Sigmoid colon (tissue), 6 donors: ENCODE measurements at regions not wholly inside any gene's neighbourhood (a gene's known extent, or its start where the extent isn't known, plus 50 kb on each side); places are given as distances from the start of the nearest gene placed in this dataset.

ENCODE experiments used
- DNase-seq: peaks from one replicate; pipeline ENCODE4 v3.0.0-alpha.2; 2019
- H3K27ac ChIP-seq, 4 donors: fragments of 200-600 bp; sonication (generic); one replicate each; pipeline ENCODE4 v1.5.1; 2016 to 2019; ENCODE audit warnings: mild to moderate bottlenecking in 1 of 4
- H3K27me3 ChIP-seq, 3 donors: fragments of 200-600 bp; sonication (generic); one replicate each; pipeline ENCODE4 v1.5.1; 2019; ENCODE audit warnings: mild to moderate bottlenecking in 1 of 3
- H3K36me3 ChIP-seq, 4 donors: fragments of 200-600 bp; sonication (generic); one replicate each; pipeline ENCODE4 v1.5.1; 2016 to 2019
- H3K4me1 ChIP-seq, 4 donors: fragments of 200-600 bp; sonication (generic); one replicate each; pipeline ENCODE4 v1.5.1; 2017 to 2019
- H3K4me3 ChIP-seq, 4 donors: fragments of 200-600 bp; sonication (generic); one replicate each; pipeline ENCODE4 v1.5.1; 2017 to 2019; ENCODE audit warnings: mild to moderate bottlenecking in 2 of 4, moderate library complexity in 1 of 4
- H3K9me3 ChIP-seq, 4 donors: fragments of 200-600 bp in 3 of 4; sonication (generic) in 3 of 4; one replicate each; pipeline versions ENCODE4 v1.5.1 to v1.6.1; 2013 to 2019
- CTCF ChIP-seq, 4 experiments: fragments of 450-650 bp in 3 of 4; fragments of 200-600 bp in 1 of 4; IDR thresholded peaks; one replicate each; pipeline ENCODE4 v1.5.1; 2016 to 2019; ENCODE audit warnings: antibody characterized with exemption in 4 of 4, mild to moderate bottlenecking in 3 of 4, moderate library complexity in 2 of 4
- EP300 ChIP-seq, 4 donors: sonication (generic); formaldehyde crosslinking; IDR thresholded peaks; one replicate each; pipeline ENCODE4 v1.6.1; 2017; ENCODE audit warnings: antibody characterized with exemption in 4 of 4
- POLR2A ChIP-seq, 2 donors: fragments of 450-650 bp; IDR thresholded peaks; one replicate each; pipeline ENCODE4 v1.6.1; 2016; ENCODE audit warnings: antibody characterized with exemption in 2 of 2, mild to moderate bottlenecking in 2 of 2, moderate library complexity in 2 of 2
- POLR2AphosphoS5 ChIP-seq, 4 donors: sonication (generic); formaldehyde crosslinking; IDR thresholded peaks; one replicate each; pipeline ENCODE4 v1.6.1; 2017; ENCODE audit warnings: antibody characterized with exemption in 4 of 4
- WGBS, 2 donors: extraction: QIAGEN DNeasy Blood & Tissue Kit; methylation state at CpG; one replicate each; pipeline ENCODE4 v1.1.7; 2013; 5-methylcytosine and 5-hydroxymethylcytosine counted together
- intact Hi-C: fragments of 100-400 bp; cut with DNase I; formaldehyde crosslinking; loops from one replicate; pipeline ENCODE4 v1.15.1; 2023
- donor health status: healthy with polysubstance abuse.
- donor health status: healthy.

DNA sequence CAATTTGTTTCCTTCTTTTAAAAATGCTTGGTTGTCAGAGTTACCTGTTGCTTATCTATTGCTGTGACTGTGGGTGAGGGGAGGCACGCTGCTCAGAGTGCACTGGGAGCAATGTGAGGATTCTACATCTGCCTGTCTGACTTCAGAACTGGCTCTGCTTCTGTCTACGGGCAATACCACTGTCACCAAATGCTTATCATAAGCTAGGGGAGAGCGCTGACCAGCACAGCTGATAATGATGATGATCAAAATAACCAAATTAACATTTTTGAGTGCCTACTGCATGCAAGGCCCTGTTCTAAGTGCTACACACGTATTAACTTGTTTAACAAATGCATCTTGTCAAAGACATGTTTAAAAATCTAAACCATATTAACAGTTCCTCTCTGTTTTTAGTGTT is 79.2 kb upstream of the TPRG1 start:
- no peaks in the 10 kb centered on the region for H3K9me3 ChIP-seq
- H3K4me3 ChIP-seq, result no peak overlapping the region
- no peaks in the 10 kb centered on the region for H3K36me3 ChIP-seq
- intact Hi-C loops, result no loop called here
- H3K27ac ChIP-seq, result no peak overlapping the region
- no peak for DNase-seq
- WGBS, 2 donors, result 83 to 85% methylated on average over 4 of the region's 4 CpGs
- TF ChIP-seq POLR2A (IDR thresholded peaks at IDR 0.05) (no peak), POLR2AphosphoS5 (IDR thresholded peaks at IDR 0.05) (no peak), EP300 (IDR thresholded peaks at IDR 0.05) (no peak), CTCF (IDR thresholded peaks at IDR 0.05) (no peak)
- H3K27me3 ChIP-seq, result no peaks in the 10 kb centered on the region
- no peaks in the 10 kb centered on the region for H3K4me1 ChIP-seq

DNA sequence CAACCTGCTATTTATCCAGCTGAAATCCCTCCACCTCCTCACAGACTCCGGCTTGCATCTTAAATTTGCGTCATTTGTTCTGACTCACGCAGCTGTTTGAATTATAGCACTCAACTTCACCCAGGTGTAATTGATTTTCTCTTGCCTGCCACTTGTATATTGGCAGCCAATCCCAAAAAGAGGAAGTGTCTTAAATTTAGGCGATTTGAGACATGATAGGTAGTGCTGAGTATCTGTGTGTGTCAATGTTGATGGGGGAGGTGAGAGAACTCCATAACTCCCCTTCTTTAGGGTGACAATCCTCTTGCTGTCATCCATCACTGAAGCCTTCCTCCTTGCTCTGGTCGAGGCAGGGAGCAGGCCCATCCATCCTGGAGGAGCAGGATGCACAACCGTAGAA is 77.2 kb upstream of the TPRG1 start:
- intact Hi-C loops, result no loop called here
- H3K27me3 ChIP-seq, result no peaks in the 10 kb centered on the region
- TF ChIP-seq EP300 (IDR thresholded peaks at IDR 0.05) (no peak), POLR2A (IDR thresholded peaks at IDR 0.05) (no peak), CTCF (IDR thresholded peaks at IDR 0.05) (no peak), POLR2AphosphoS5 (IDR thresholded peaks at IDR 0.05) (no peak)
- no peak for DNase-seq
- H3K4me3 ChIP-seq, result no peak overlapping the region
- H3K4me1 ChIP-seq, result no peaks in the 10 kb centered on the region
- WGBS, 2 donors, result 89 to 92% methylated on average over 6 of the region's 6 CpGs
- H3K27ac ChIP-seq, result no peak overlapping the region
- H3K36me3 ChIP-seq, result no peaks in the 10 kb centered on the region
- H3K9me3 ChIP-seq, result no peaks in the 10 kb centered on the region

- intact Hi-C loops, result no loop called here
- Histone ChIP-seq H3K36me3 (no peaks in the 10 kb centered on the region), H3K27me3 (no peaks in the 10 kb centered on the region), H3K4me3 (no peak overlapping the region), H3K9me3 (no peaks in the 10 kb centered on the region), H3K27ac (no peak overlapping the region), H3K4me1 (no peaks in the 10 kb centered on the region)
- WGBS, 2 donors, result 81 to 89% methylated on average over 1 of the region's 1 CpG
- TF ChIP-seq POLR2A (IDR thresholded peaks at IDR 0.05) (no peak), CTCF (IDR thresholded peaks at IDR 0.05) (no peak), EP300 (IDR thresholded peaks at IDR 0.05) (no peak), POLR2AphosphoS5 (IDR thresholded peaks at IDR 0.05) (no peak)
- no peak for DNase-seq
Measured at GRCh38 chr3:189096092-189096491, 75.7 kb upstream of the TPRG1 start.

DNA sequence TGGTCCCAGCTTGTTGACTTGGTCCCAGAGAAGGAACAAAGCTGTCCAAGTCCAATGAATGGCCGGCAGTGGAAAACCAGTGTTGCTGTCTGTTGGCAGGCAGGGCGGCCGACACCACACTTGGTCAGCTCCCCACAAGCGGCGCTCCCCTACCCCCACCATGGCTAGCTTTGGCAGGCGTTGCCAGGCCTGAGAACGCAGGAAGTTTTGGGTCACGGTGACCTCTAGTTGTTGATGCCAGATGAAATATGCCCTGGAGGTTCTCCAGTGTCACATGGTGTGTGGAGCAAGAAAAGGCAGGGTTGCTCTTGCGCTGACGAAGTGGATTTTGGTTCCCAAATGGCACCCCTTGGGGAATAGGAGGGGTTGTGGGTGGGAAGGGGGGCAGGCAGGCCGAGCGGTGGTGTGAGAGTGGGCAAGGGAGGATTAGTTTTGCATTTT is 72.7 kb upstream of the TPRG1 start:
- H3K36me3 ChIP-seq, result no peaks in the 10 kb centered on the region
- DNase-seq, result peak; percentile 85
- intact Hi-C loops, result no loop called here
- no peaks in the 10 kb centered on the region for H3K4me1 ChIP-seq
- H3K27ac ChIP-seq, result peak overlapping the region in 3 of 4 donors; percentile 19 to 64 (median 42)
- H3K27me3 ChIP-seq, result no peaks in the 10 kb centered on the region
- 87 to 88% methylated on average over 12 of the region's 12 CpGs for whole genome bisulfite sequencing, 2 donors
- no peak overlapping the region for H3K4me3 ChIP-seq
- TF ChIP-seq EP300 (IDR thresholded peaks at IDR 0.05) (no peak), POLR2AphosphoS5 (IDR thresholded peaks at IDR 0.05) (peak in 3 of 4 donors; percentile 27 to 57 (median 39))
- no peaks in the 10 kb centered on the region for H3K9me3 ChIP-seq

DNA sequence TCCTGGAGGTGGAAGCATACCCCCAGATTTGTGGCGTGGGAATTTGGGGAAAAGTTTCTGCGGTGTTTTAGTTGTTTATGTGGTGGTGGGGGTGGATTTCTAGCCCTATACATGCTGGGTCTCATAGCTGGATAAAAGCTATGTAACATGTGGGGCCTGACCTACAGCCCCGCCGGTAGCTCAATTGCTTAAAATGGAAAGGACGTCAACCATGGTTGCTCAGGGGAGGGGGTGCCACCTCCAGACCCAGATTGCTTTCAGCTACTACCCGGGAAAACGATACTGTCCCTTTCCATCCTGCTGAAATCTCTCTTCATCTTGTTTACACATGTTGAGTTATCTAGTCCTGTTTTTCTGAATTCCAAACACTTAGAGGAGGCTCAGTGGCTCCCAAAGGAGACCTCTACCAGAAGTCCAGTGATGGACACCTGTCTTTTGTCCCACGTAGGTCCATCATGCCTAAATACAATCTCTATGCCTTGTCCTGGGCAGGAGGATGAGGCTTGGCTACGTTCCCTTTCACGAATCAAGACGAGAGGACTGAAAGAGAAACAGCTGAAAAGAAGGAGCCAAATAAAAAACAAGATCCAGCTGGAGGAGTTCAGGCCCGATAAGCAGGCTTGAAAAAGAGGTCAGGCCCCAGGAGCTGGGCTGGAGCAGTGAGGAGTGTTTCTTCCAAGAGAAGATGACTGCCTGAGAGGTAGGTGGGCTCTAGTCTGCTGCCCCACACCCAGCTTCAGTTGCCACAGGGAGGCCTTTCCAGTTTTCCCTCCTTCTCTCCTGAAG is 72.1 kb upstream of the TPRG1 start:
- TF ChIP-seq POLR2AphosphoS5 (IDR thresholded peaks at IDR 0.05) (no peak), EP300 (IDR thresholded peaks at IDR 0.05) (no peak), POLR2A (IDR thresholded peaks at IDR 0.05) (no peak), CTCF (IDR thresholded peaks at IDR 0.05) (no peak)
- WGBS, 2 donors, result 80 to 82% methylated on average over 12 of the region's 12 CpGs
- intact Hi-C loops, result no loop called here
- no peaks in the 10 kb centered on the region for H3K9me3 ChIP-seq
- H3K27ac ChIP-seq, result peak overlapping the region; percentile 11 to 64 (median 30)
- no peaks in the 10 kb centered on the region for H3K27me3 ChIP-seq
- H3K4me3 ChIP-seq, result no peak overlapping the region
- no peaks in the 10 kb centered on the region for H3K36me3 ChIP-seq
- H3K4me1 ChIP-seq, result no peaks in the 10 kb centered on the region
- DNase-seq, result peak; percentile 67
